Breast epithelium (tissue), 3 donors: ENCODE measurements at regions not wholly inside any gene's neighbourhood (a gene's known extent, or its start where the extent isn't known, plus 50 kb on each side); places are given as distances from the start of the nearest gene placed in this dataset.

Experiments used
- POLR2A ChIP-seq: fragments of 450-650 bp; IDR thresholded peaks from one replicate; pipeline ENCODE4 v1.6.1; 2016; ENCODE audit warnings: antibody characterized with exemption, mild to moderate bottlenecking, moderate library complexity
- TF ChIP-seq, protein P1 (sequence below), 3 donors: fragments of 450-650 bp; IDR thresholded peaks; one replicate each; pipeline ENCODE4 v1.5.1; 2016 to 2017; ENCODE audit warnings: antibody characterized with exemption in 3 of 3, mild to moderate bottlenecking in 3 of 3, moderate library complexity in 3 of 3

DNA sequence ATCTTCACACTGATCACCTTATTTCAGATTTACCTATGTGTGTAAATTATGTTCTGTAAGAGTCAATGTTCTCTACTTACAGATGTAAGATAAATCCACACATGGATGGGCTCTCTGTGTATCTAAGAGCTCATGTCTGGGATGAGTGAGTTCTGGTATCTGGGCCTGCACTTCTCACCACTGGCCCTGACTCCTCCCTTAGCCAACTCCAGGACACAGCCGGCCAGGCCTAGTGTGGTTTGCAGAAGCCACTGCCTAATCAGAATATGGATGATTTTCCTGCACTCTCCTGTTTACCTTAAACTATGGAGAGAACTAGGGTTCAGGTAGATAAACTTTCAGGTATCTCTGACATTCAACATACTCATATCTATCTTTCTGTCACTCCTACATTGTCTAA is 1284.8 kb downstream of the TMEM121 start:
- TF ChIP-seq, protein P1, sequence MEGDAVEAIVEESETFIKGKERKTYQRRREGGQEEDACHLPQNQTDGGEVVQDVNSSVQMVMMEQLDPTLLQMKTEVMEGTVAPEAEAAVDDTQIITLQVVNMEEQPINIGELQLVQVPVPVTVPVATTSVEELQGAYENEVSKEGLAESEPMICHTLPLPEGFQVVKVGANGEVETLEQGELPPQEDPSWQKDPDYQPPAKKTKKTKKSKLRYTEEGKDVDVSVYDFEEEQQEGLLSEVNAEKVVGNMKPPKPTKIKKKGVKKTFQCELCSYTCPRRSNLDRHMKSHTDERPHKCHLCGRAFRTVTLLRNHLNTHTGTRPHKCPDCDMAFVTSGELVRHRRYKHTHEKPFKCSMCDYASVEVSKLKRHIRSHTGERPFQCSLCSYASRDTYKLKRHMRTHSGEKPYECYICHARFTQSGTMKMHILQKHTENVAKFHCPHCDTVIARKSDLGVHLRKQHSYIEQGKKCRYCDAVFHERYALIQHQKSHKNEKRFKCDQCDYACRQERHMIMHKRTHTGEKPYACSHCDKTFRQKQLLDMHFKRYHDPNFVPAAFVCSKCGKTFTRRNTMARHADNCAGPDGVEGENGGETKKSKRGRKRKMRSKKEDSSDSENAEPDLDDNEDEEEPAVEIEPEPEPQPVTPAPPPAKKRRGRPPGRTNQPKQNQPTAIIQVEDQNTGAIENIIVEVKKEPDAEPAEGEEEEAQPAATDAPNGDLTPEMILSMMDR (IDR thresholded peaks at IDR 0.05): no peak
- TF ChIP-seq POLR2A: no peak
